HepG2 (cell line): ENCODE measurements at regions not wholly inside any gene's neighbourhood (a gene's known extent, or its start where the extent isn't known, plus 50 kb on each side); places are given as distances from the start of the nearest gene placed in this dataset.

Experiments used
- ATAC-seq: fragments of 200-7000 bp; cut with Tn5 transposase; 3 replicates; pipeline ENCODE4 v1.9.1; 2020; ENCODE audit warnings: mild to moderate bottlenecking, moderate library complexity
- BruUV-seq: library from RNA; stranded (reverse); fragments of 400-500 nt; replicated peaks from 2 replicates; lab custom pipeline; 2021; lab: Mats Ljungman, UMichigan
- CTCF ChIA-PET: fragments of 300-600 bp; formaldehyde crosslinking; extraction: SDS; loops from one replicate; lab custom pipeline; 2021; ENCODE audit warnings: low total read pairs, inconsistent platforms, low intra/inter-chr PET ratio; lab: Yijun Ruan, JAX
- POLR2A ChIA-PET: fragments of 350-600 bp; sonication (Branson Sonifier 250); formaldehyde crosslinking; loops from one replicate; lab custom pipeline; 2020; ENCODE audit warnings: antibody characterized with exemption, inconsistent platforms; lab: Yijun Ruan, JAX
- DNase-seq: peaks from one replicate; pipeline ENCODE4 v3.0.0-alpha.2; 2015; ENCODE audit warnings: low spot score
- FAIRE-seq: peaks from 3 replicates; lab custom pipeline; 2011; peaks lifted over from hg19 to GRCh38; lab: Jason Lieb, UNC
- H2AFZ ChIP-seq: one replicate; pipeline ENCODE4 v1.6.1; 2011; ENCODE audit warnings: low read length, inconsistent platforms
- H3K27ac ChIP-seq: fragments of 300-600 bp; 3 replicates; pipeline ENCODE4 v1.8.0; 2011; ENCODE audit warnings: mixed run types, mild to moderate bottlenecking, mixed read lengths, low read length, inconsistent platforms; ENCODE audit not compliant: insufficient read depth; ENCODE audit errors: extremely low read length
- H3K27me3 ChIP-seq, 2 experiments: fragments of 200-600 bp in 1 of 2; 2 replicates in 1 of 2; 3 replicates in 1 of 2; pipeline versions ENCODE4 v1.6.0 to v1.8.0; 2011; ENCODE audit warnings: low read length in 2 of 2, mild to moderate bottlenecking in 2 of 2, moderate library complexity in 2 of 2, inconsistent platforms in 1 of 2; ENCODE audit not compliant: insufficient read depth in 2 of 2, control insufficient read depth in 1 of 2
- H3K36me3 ChIP-seq, 2 experiments: fragments of 200-600 bp in 1 of 2; replicated peaks in 1 of 2; 2 replicates in 1 of 2; 3 replicates in 1 of 2; pipeline versions ENCODE4 v1.5.1 to v1.8.0; 2011; ENCODE audit warnings: low read length in 2 of 2, inconsistent platforms in 1 of 2; ENCODE audit not compliant: insufficient read depth in 2 of 2, control insufficient read depth in 1 of 2
- H3K4me1 ChIP-seq: 2 replicates; pipeline ENCODE4 v1.5.1; 2012; ENCODE audit warnings: low read length, inconsistent platforms; ENCODE audit not compliant: insufficient read depth
- H3K4me2 ChIP-seq: 2 replicates; pipeline ENCODE4 v1.6.0; 2011; ENCODE audit warnings: low read depth, low read length, inconsistent platforms
- H3K4me3 ChIP-seq, 3 experiments: fragments of 200-600 bp in 1 of 3; sonication (generic), shearing (Covaris generic) in 1 of 3; replicated peaks in 1 of 3; 2 replicates each; pipeline ENCODE4 v1.5.1; 2011 to 2016; ENCODE audit warnings: low read length in 3 of 3, inconsistent platforms in 2 of 3, low read depth in 2 of 3, mild to moderate bottlenecking in 2 of 3, control low read depth in 1 of 3, mixed read lengths in 1 of 3; ENCODE audit not compliant: insufficient read depth in 1 of 3
- H3K79me2 ChIP-seq: one replicate; pipeline ENCODE4 v1.6.1; 2011; ENCODE audit warnings: low read length, inconsistent platforms; ENCODE audit not compliant: insufficient read depth
- H3K9ac ChIP-seq: 2 replicates; pipeline ENCODE4 v1.6.0; 2011; ENCODE audit warnings: mild to moderate bottlenecking, low read depth, low read length, inconsistent platforms; ENCODE audit not compliant: insufficient read depth
- H3K9me3 ChIP-seq: 2 replicates; pipeline ENCODE4 v1.5.1; 2012; ENCODE audit warnings: mild to moderate bottlenecking, low read length
- H4K20me1 ChIP-seq: 2 replicates; pipeline ENCODE4 v1.6.0; 2011; ENCODE audit warnings: inconsistent platforms, mild to moderate bottlenecking, low read length, moderate library complexity; ENCODE audit not compliant: insufficient read depth
- IRF2 ChIP-seq: IDR thresholded peaks from 2 replicates; pipeline ENCODE4 v1.6.1; 2018; ENCODE audit warnings: missing genetic modification reagents, missing compliant biosample characterization
- MAZ ChIP-seq, 2 experiments: sonication (generic) in 1 of 2; formaldehyde crosslinking in 1 of 2; IDR thresholded peaks; 2 replicates each; pipeline versions ENCODE4 v1.5.0 to v1.6.1; 2012 to 2020; ENCODE audit warnings: low read depth in 2 of 2, mild to moderate bottlenecking in 2 of 2, borderline replicate concordance in 1 of 2, improper control_type of control experiment in 1 of 2, low read length in 1 of 2, missing genetic modification reagents in 1 of 2, moderate library complexity in 1 of 2
- MTA3 ChIP-seq: sonication (generic); formaldehyde crosslinking; IDR thresholded peaks from 2 replicates; pipeline ENCODE4 v1.4.0; 2020; ENCODE audit warnings: missing genetic modification reagents
- SIX1 ChIP-seq: sonication (generic); formaldehyde crosslinking; IDR thresholded peaks from 2 replicates; pipeline ENCODE4 v1.4.0; 2020; ENCODE audit warnings: missing genetic modification reagents, borderline replicate concordance
- ZNF180 ChIP-seq: sonication (generic); formaldehyde crosslinking; IDR thresholded peaks from 2 replicates; pipeline ENCODE4 v1.4.0; 2020; ENCODE audit warnings: low read depth, missing genetic modification reagents, borderline replicate concordance
- ZNF20 ChIP-seq: sonication (generic); formaldehyde crosslinking; IDR thresholded peaks from 2 replicates; pipeline ENCODE4 v1.4.0; 2020; ENCODE audit warnings: mild to moderate bottlenecking, moderate library complexity, missing genetic modification reagents
- ZNF761 ChIP-seq: sonication (generic); formaldehyde crosslinking; conservative IDR thresholded peaks from 2 replicates; pipeline ENCODE4 v1.4.0; 2020; ENCODE audit warnings: mild to moderate bottlenecking, missing genetic modification reagents
- WGBS: methylation state at CpG from one replicate; pipeline ENCODE4 v1.1.6; 2017; ENCODE audit warnings: low lambda C conversion rate; 5-methylcytosine and 5-hydroxymethylcytosine counted together
- in situ Hi-C: cut with HindIII; loops from 2 replicates; pipeline ENCODE4 v1.10.0; 2017; ENCODE audit warnings: low pct_unique_long_range_greater_than_20kb; ENCODE audit not compliant: extremely low pct_ligation_motif_present
- intact Hi-C: fragments of 100-400 bp; cut with micrococcal nuclease; formaldehyde crosslinking; loops from one replicate; pipeline ENCODE4 v1.10.0; 2022; ENCODE audit not compliant: unreplicated experiment

GRCh38 chr6:106827081-106827480, 147.4 kb downstream of the CD24 start:
- H3K4me3 ChIP-seq, result no peak overlapping the region
- no peak for DNase-seq
- 25% methylated on average over 3 of the region's 3 CpGs for WGBS
- H3K27ac ChIP-seq, result no peak overlapping the region
- POLR2A ChIA-PET, result no interaction called here
- no peaks in the 10 kb centered on the region for H4K20me1 ChIP-seq
- in situ Hi-C loops, result no loop called here
- no peak overlapping the region for H3K4me2 ChIP-seq
- H2AFZ ChIP-seq, result no peak overlapping the region
- no peak for ATAC-seq
- no peaks in the 10 kb centered on the region; a peak in 1 of 5 replicates for H3K27me3 ChIP-seq
- BruUV-seq, result no TSS peak
- intact Hi-C loops, result no loop called here
- H3K36me3 ChIP-seq, result no peaks in the 10 kb centered on the region
- no peak for TF ChIP-seq MAZ (IDR thresholded peaks at IDR 0.05; ENCODE audit: borderline replicate concordance, low read depth, low read length)
- TF ChIP-seq MAZ (CRISPR knock-in tag; IDR thresholded peaks at IDR 0.05; ENCODE audit: low read depth), result no peak
- TF ChIP-seq ZNF761 (CRISPR knock-in tag), result no peak
- TF ChIP-seq MTA3 (CRISPR knock-in tag), result no peak
- no peak for TF ChIP-seq ZNF180 (CRISPR knock-in tag)
- no peak for TF ChIP-seq ZNF20 (CRISPR knock-in tag)
- TF ChIP-seq IRF2, result no peak
- CTCF ChIA-PET, result no interaction called here
- no peak for FAIRE-seq
- no peaks in the 10 kb centered on the region for H3K79me2 ChIP-seq
- H3K9ac ChIP-seq, result no peak overlapping the region
- H3K9me3 ChIP-seq, result no peaks in the 10 kb centered on the region
- no peaks in the 10 kb centered on the region for H3K4me1 ChIP-seq

- no peak for FAIRE-seq
- BruUV-seq, result no TSS peak
- Histone ChIP-seq H3K9ac (no peak overlapping the region), H3K36me3 (no peaks in the 10 kb centered on the region), H3K4me2 (no peak overlapping the region), H3K9me3 (no peaks in the 10 kb centered on the region), H3K4me3 (no peak overlapping the region), H2AFZ (no peak overlapping the region)
- no peak for DNase-seq
- POLR2A ChIA-PET, result no interaction called here
- CTCF ChIA-PET, result no interaction called here
- intact Hi-C loops, result no loop called here
- TF ChIP-seq SIX1 (CRISPR knock-in tag), result no peak
- TF ChIP-seq, all 625 proteins: peak for 0
- no peaks in the 10 kb centered on the region for H3K4me1 ChIP-seq
- H3K27ac ChIP-seq, result no peak overlapping the region
- H3K79me2 ChIP-seq, result no peaks in the 10 kb centered on the region
- in situ Hi-C loops, result no loop called here
- no peaks in the 10 kb centered on the region for H4K20me1 ChIP-seq
- no peak for ATAC-seq
- no peaks in the 10 kb centered on the region; a peak in 1 of 5 replicates for H3K27me3 ChIP-seq
- WGBS, result 90% methylated on average over 2 of the region's 2 CpGs
These were observed 149.4 kb downstream of the CD24 start for GRCh38 chr6:106825156-106825555.
